ENCODE measurements at regions not wholly inside any gene's neighbourhood (a gene's known extent, or its start where the extent isn't known, plus 50 kb on each side); places are given as distances from the start of the nearest gene placed in this dataset.

GRCh38 chr5:57878301-57878722, 395.7 kb upstream of the ACTBL2 start:
- Histone ChIP-seq H4K8ac (ENCODE audit: extremely low read depth, insufficient read depth, low read length) (no peak overlapping the region), H3K23me2 (ENCODE audit: low read depth, low read length) (no peaks in the 10 kb centered on the region), H3K4me1 (replicated peaks in 1 of 4; ENCODE audit: control insufficient read depth in 3 of 4, insufficient read depth in 4 of 4, low read length in 3 of 4) (peaks cover 0 to 4% (median 0%) of the 10 kb centered on the region in 4 experiments; a peak in 1 of 7 replicates), H3K9ac (replicated peaks in 1 of 4; ENCODE audit: extremely low read depth in 1 of 4, low read depth in 3 of 4, low read length in 3 of 4) (no peak overlapping the region), H4K5ac (ENCODE audit: insufficient read length, low read depth, low read length) (no peak overlapping the region), H2BK20ac (ENCODE audit: low read length) (no peak overlapping the region), H4K20me1 (replicated peaks in 1 of 2; ENCODE audit: control insufficient read depth in 1 of 2, insufficient read depth in 2 of 2, low read length in 2 of 2) (no peaks in the 10 kb centered on the region), H3K23ac (ENCODE audit: insufficient read length) (no peak overlapping the region), H3K4me3 (ENCODE audit: extremely low read depth in 1 of 4, insufficient read depth in 2 of 4, low read depth in 3 of 4, low read length in 4 of 4) (no peak overlapping the region), H2BK5ac (ENCODE audit: low read depth, low read length) (no peak overlapping the region), H4K91ac (replicated peaks; ENCODE audit: insufficient read length, low read length) (no peak overlapping the region), H3K4me2 (ENCODE audit: insufficient read depth in 1 of 2, low read depth in 2 of 2, low read length in 2 of 2) (no peak overlapping the region), H3K18ac (ENCODE audit: extremely low read depth, low read length) (no peak overlapping the region), H2BK15ac (ENCODE audit: low read length) (no peak overlapping the region), H2BK120ac (replicated peaks; ENCODE audit: low read depth, low read length) (no peak overlapping the region), H2AK5ac (ENCODE audit: low read depth, low read length) (no peak overlapping the region), H3K56ac (replicated peaks; ENCODE audit: insufficient read length, low read depth, low read length) (no peak overlapping the region), H3K9me3 (ENCODE audit: insufficient read depth in 2 of 2, low read depth in 1 of 2, low read length in 1 of 2) (no peaks in the 10 kb centered on the region), H3K4ac (replicated peaks; ENCODE audit: insufficient read length, low read depth, low read length) (no peak overlapping the region), H3K27ac (ENCODE audit: low read depth, low read length) (no peak overlapping the region), H3K27me3 (replicated peaks in 1 of 4; ENCODE audit: control insufficient read depth in 3 of 4, extremely low read depth in 1 of 4, insufficient read depth in 3 of 4, low read length in 3 of 4) (no peaks in the 10 kb centered on the region), H2BK12ac (ENCODE audit: low read depth, low read length) (no peak overlapping the region), H3K14ac (ENCODE audit: insufficient read length) (no peak overlapping the region), H3K79me2 (ENCODE audit: control insufficient read depth in 1 of 2, insufficient read depth in 2 of 2, low read length in 2 of 2) (no peaks in the 10 kb centered on the region), H3K79me1 (ENCODE audit: low read depth, low read length) (no peaks in the 10 kb centered on the region), H2AFZ (ENCODE audit: low read length) (no peak overlapping the region), H3K36me3 (ENCODE audit: control insufficient read depth in 2 of 4, insufficient read depth in 4 of 4, low read length in 3 of 4) (no peaks in the 10 kb centered on the region)
- ChIA-PET POLR2A (ENCODE audit: partially characterized antibody) (no interaction called here), CTCF (ENCODE audit: partially characterized antibody) (interaction anchor here (1.1 to 2.6 kb wide), 4 partner anchors 10 to 582 kb away, joined by 3 to 10 read pairs (median 4); no protein-coding TSS in a partner anchor)
- 88% methylated on average over 4 of the region's 4 CpGs; no CpG with 5 or more reads in 1 of the 2 experiments for WGBS, 2 experiments (ENCODE audit: extremely low coverage in 1 of 2, insufficient coverage in 1 of 2, insufficient read length in 1 of 2, insufficient replicate concordance in 2 of 2, low coverage in 1 of 2, low lambda C conversion rate in 2 of 2, missing lambda C conversion rate in 1 of 2)
- TF ChIP-seq POLR2A (IDR thresholded peaks at IDR 0.05; ENCODE audit: control extremely low read depth in 1 of 2, low read depth in 2 of 2, low read length in 2 of 2) (no peak), SIRT6 (IDR thresholded peaks at IDR 0.05; ENCODE audit: low read length) (no peak), RXRA (IDR thresholded peaks at IDR 0.05; ENCODE audit: insufficient read depth, low read depth, low read length) (no peak), TBP (IDR thresholded peaks at IDR 0.05; ENCODE audit: low read depth, low read length) (no peak), EZH2 (IDR thresholded peaks at IDR 0.05; ENCODE audit: low read depth, low read length, severe bottlenecking) (no peak), SP4 (IDR thresholded peaks at IDR 0.05; ENCODE audit: low read length) (no peak)
- DNase-seq (ENCODE audit: low read depth in 1 of 2, low spot score in 2 of 2), result no peak
- FAIRE-seq, result no peak

Measured in H1 (cell line).